ENCODE measurements at regions not wholly inside any gene's neighbourhood (a gene's known extent, or its start where the extent isn't known, plus 50 kb on each side); places are given as distances from the start of the nearest gene placed in this dataset.

DNA sequence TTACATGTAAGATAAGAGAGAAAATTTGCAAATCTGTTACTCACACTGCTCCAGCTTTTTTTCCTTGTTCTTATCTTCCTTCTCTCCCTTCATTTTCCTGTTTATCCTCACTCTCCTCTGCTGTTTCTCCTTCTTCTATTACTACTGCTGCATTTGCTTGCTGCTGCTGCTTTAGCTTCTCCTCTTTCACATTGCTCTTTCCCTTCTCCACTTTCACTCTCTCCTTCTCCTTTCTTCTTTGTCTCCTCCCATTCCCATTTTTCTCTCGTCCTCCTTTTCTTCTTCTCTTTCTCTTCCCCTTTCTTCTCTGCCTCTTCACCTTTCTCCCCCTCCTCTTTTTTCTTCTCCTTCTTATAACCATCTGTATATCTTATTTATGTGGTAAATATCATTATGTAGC is 288.6 kb downstream of the CDH9 start:
- Histone ChIP-seq H3K4me3 (replicated peaks in 1 of 3; ENCODE audit: insufficient read depth in 1 of 3, low read depth in 1 of 3, low read length in 3 of 3) (no peak overlapping the region), H3K27me3 (ENCODE audit: control insufficient read depth in 2 of 2, insufficient read depth in 2 of 2, low read length in 2 of 2) (no peaks in the 10 kb centered on the region), H3K27ac (ENCODE audit: insufficient read depth, low read depth, low read length) (no peak overlapping the region), H2AFZ (ENCODE audit: low read depth, low read length) (no peak overlapping the region), H3K4me1 (ENCODE audit: control insufficient read depth, extremely low read depth, insufficient read depth, low read length) (no peaks in the 10 kb centered on the region), H3K4me2 (ENCODE audit: insufficient read depth, low read length) (no peak overlapping the region), H3K9ac (replicated peaks; ENCODE audit: extremely low read depth, insufficient read depth, low read length) (no peak overlapping the region), H3K36me3 (ENCODE audit: control insufficient read depth in 2 of 2, extremely low read depth in 1 of 2, insufficient read depth in 2 of 2, low read length in 2 of 2) (no peaks in the 10 kb centered on the region), H3K79me2 (ENCODE audit: control insufficient read depth, insufficient read depth, low read length) (no peaks in the 10 kb centered on the region), H4K20me1 (replicated peaks; ENCODE audit: control insufficient read depth, extremely low read depth, insufficient read depth, low read length) (no peaks in the 10 kb centered on the region), H3K9me1 (replicated peaks; ENCODE audit: control insufficient read depth, extremely low read depth, insufficient read depth, low read length) (no peaks in the 10 kb centered on the region), H3K9me3 (replicated peaks; ENCODE audit: control insufficient read depth, insufficient read depth, low read length) (peaks cover 2% of the 10 kb centered on the region)
- FAIRE-seq (no peak), DNase-seq (ENCODE audit: low read depth, low spot score) (no peak)
- intact Hi-C loops (cut with micrococcal nuclease), result no loop called here
- POLR2A ChIA-PET, result no interaction called here
- TF ChIP-seq FOS (IDR thresholded peaks at IDR 0.05; ENCODE audit: borderline replicate concordance, insufficient read depth, low read length), result no peak
- no peak for TF ChIP-seq JUN (IDR thresholded peaks at IDR 0.05; ENCODE audit: borderline replicate concordance, insufficient read depth, insufficient read length, low read depth)
- TF ChIP-seq, protein P1, sequence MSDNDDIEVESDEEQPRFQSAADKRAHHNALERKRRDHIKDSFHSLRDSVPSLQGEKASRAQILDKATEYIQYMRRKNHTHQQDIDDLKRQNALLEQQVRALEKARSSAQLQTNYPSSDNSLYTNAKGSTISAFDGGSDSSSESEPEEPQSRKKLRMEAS (IDR thresholded peaks at IDR 0.05; ENCODE audit: insufficient read depth, insufficient read length), result no peak
- no peak for TF ChIP-seq POLR2A (IDR thresholded peaks at IDR 0.05; ENCODE audit: low read depth, low read length)
- TF ChIP-seq MYC (IDR thresholded peaks at IDR 0.05; ENCODE audit: low read depth, low read length), result no peak
- TF ChIP-seq, protein P2, sequence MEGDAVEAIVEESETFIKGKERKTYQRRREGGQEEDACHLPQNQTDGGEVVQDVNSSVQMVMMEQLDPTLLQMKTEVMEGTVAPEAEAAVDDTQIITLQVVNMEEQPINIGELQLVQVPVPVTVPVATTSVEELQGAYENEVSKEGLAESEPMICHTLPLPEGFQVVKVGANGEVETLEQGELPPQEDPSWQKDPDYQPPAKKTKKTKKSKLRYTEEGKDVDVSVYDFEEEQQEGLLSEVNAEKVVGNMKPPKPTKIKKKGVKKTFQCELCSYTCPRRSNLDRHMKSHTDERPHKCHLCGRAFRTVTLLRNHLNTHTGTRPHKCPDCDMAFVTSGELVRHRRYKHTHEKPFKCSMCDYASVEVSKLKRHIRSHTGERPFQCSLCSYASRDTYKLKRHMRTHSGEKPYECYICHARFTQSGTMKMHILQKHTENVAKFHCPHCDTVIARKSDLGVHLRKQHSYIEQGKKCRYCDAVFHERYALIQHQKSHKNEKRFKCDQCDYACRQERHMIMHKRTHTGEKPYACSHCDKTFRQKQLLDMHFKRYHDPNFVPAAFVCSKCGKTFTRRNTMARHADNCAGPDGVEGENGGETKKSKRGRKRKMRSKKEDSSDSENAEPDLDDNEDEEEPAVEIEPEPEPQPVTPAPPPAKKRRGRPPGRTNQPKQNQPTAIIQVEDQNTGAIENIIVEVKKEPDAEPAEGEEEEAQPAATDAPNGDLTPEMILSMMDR (IDR thresholded peaks at IDR 0.05; ENCODE audit: extremely low read depth in 1 of 2, insufficient read depth in 1 of 2, low read depth in 1 of 2, low read length in 2 of 2), result no peak
- dilution Hi-C loops (cut with MboI; ENCODE audit: extremely low pct_ligation_motif_present, low sequenced_read_pairs), result no loop called here
- CTCF ChIA-PET, result no interaction called here
- BruUV-seq (replicated peaks), result no TSS peak

DNA sequence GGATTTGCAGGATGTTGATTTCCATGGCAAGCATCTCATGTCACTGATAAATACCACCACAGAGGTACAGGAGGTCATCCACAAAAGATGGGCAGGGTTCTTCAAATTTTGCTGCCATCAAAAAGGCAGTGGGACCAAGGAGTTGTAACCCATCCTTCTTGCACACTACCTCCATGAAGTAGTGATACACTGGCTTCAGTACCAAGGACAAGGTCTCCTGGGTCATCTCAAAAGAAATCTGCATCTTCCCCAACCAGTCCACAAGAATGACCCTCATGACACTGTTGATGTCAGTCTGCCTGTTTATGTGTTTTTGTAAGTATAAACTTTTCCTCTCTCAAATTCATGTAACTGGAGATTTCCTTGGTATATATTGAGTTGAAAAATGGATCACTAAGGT is 298.2 kb downstream of the CDH9 start:
- H3K27ac ChIP-seq (ENCODE audit: insufficient read depth, low read depth, low read length), result no peak overlapping the region
- no peak overlapping the region for H3K4me2 ChIP-seq (ENCODE audit: insufficient read depth, low read length)
- BruUV-seq (replicated peaks), result no TSS peak
- POLR2A ChIA-PET, result no interaction called here
- H4K20me1 ChIP-seq (replicated peaks; ENCODE audit: control insufficient read depth, extremely low read depth, insufficient read depth, low read length), result no peaks in the 10 kb centered on the region
- no peaks in the 10 kb centered on the region for H3K27me3 ChIP-seq (ENCODE audit: control insufficient read depth in 2 of 2, insufficient read depth in 2 of 2, low read length in 2 of 2)
- H2AFZ ChIP-seq (ENCODE audit: low read depth, low read length), result no peak overlapping the region
- no peaks in the 10 kb centered on the region for H3K79me2 ChIP-seq (ENCODE audit: control insufficient read depth, insufficient read depth, low read length)
- intact Hi-C loops (cut with micrococcal nuclease), result no loop called here
- peaks cover 8% of the 10 kb centered on the region for H3K9me3 ChIP-seq (replicated peaks; ENCODE audit: control insufficient read depth, insufficient read depth, low read length)
- dilution Hi-C loops (cut with MboI; ENCODE audit: extremely low pct_ligation_motif_present, low sequenced_read_pairs), result no loop called here
- DNase-seq (ENCODE audit: low read depth, low spot score), result no peak
- CTCF ChIA-PET, result no interaction called here
- no peak for FAIRE-seq
- no peaks in the 10 kb centered on the region for H3K9me1 ChIP-seq (replicated peaks; ENCODE audit: control insufficient read depth, extremely low read depth, insufficient read depth, low read length)
- H3K4me1 ChIP-seq (ENCODE audit: control insufficient read depth, extremely low read depth, insufficient read depth, low read length), result no peaks in the 10 kb centered on the region
- TF ChIP-seq MYC (IDR thresholded peaks at IDR 0.05; ENCODE audit: low read depth, low read length), result no peak
- TF ChIP-seq, protein P2 (IDR thresholded peaks at IDR 0.05; ENCODE audit: extremely low read depth in 1 of 2, insufficient read depth in 1 of 2, low read depth in 1 of 2, low read length in 2 of 2), result no peak
- TF ChIP-seq EZH2 (IDR thresholded peaks at IDR 0.05; ENCODE audit: borderline replicate concordance, low read depth, low read length, severe bottlenecking), result no peak
- no peak for TF ChIP-seq GATA2 (IDR thresholded peaks at IDR 0.05; ENCODE audit: insufficient read depth, insufficient read length, low read depth, low read length)
- TF ChIP-seq, protein P1 (IDR thresholded peaks at IDR 0.05; ENCODE audit: insufficient read depth, insufficient read length), result no peak
- TF ChIP-seq FOS (IDR thresholded peaks at IDR 0.05; ENCODE audit: borderline replicate concordance, insufficient read depth, low read length), result no peak
- TF ChIP-seq POLR2AphosphoS5 (IDR thresholded peaks at IDR 0.05; ENCODE audit: insufficient read depth, low read depth, low read length), result no peak
- TF ChIP-seq POLR2A (IDR thresholded peaks at IDR 0.05; ENCODE audit: low read depth, low read length), result no peak
- TF ChIP-seq JUN (IDR thresholded peaks at IDR 0.05; ENCODE audit: borderline replicate concordance, insufficient read depth, insufficient read length, low read depth), result no peak
- no peak overlapping the region for H3K4me3 ChIP-seq (replicated peaks in 1 of 3; ENCODE audit: insufficient read depth in 1 of 3, low read depth in 1 of 3, low read length in 3 of 3)
- H3K36me3 ChIP-seq (ENCODE audit: control insufficient read depth in 2 of 2, extremely low read depth in 1 of 2, insufficient read depth in 2 of 2, low read length in 2 of 2), result no peaks in the 10 kb centered on the region
- H3K9ac ChIP-seq (replicated peaks; ENCODE audit: extremely low read depth, insufficient read depth, low read length), result no peak overlapping the region
